Parathyroid adenoma (tissue), 2 donors: ENCODE measurements at regions not wholly inside any gene's neighbourhood (a gene's known extent, or its start where the extent isn't known, plus 50 kb on each side); places are given as distances from the start of the nearest gene placed in this dataset.
"Not testable (repeated sequence)": the region's sequence is repeated elsewhere in the genome, so short reads cannot be mapped to it uniquely, and the experiment has no call there.

Experiments
- H2AFZ ChIP-seq: fragments of 300-600 bp; sonication (generic); one replicate; pipeline ENCODE4 v1.7.0; 2017; ENCODE audit warnings: antibody characterized with exemption, mild to moderate bottlenecking
- H3K27ac ChIP-seq: fragments of 300-600 bp; sonication (generic); one replicate; pipeline ENCODE4 v1.7.0; 2017
- H3K27me3 ChIP-seq: fragments of 300-600 bp; sonication (generic); one replicate; pipeline ENCODE4 v1.7.0; 2017; ENCODE audit warnings: low read length; ENCODE audit not compliant: control insufficient read depth, insufficient read depth
- H3K36me3 ChIP-seq: fragments of 300-600 bp; sonication (generic); one replicate; pipeline ENCODE4 v1.7.0; 2017; ENCODE audit warnings: low read length; ENCODE audit not compliant: control insufficient read depth, insufficient read depth
- H3K4me1 ChIP-seq: fragments of 300-600 bp; sonication (generic); one replicate; pipeline ENCODE4 v1.7.0; 2017; ENCODE audit warnings: control low read depth
- H3K4me2 ChIP-seq: fragments of 300-600 bp; sonication (generic); one replicate; pipeline ENCODE4 v1.7.0; 2017; ENCODE audit warnings: low read length
- H3K4me3 ChIP-seq: fragments of 300-600 bp; sonication (generic); one replicate; pipeline ENCODE4 v1.7.0; 2017; ENCODE audit warnings: low read depth, low read length
- H3K79me2 ChIP-seq: fragments of 300-600 bp; sonication (generic); one replicate; pipeline ENCODE4 v1.7.0; 2017; ENCODE audit warnings: control low read depth
- H3K9ac ChIP-seq: fragments of 300-600 bp; sonication (generic); one replicate; pipeline ENCODE4 v1.7.0; 2017; ENCODE audit warnings: mild to moderate bottlenecking
- H3K9me3 ChIP-seq: fragments of 300-600 bp; sonication (generic); one replicate; pipeline ENCODE4 v1.7.0; 2017; ENCODE audit warnings: low read length; ENCODE audit not compliant: control insufficient read depth
- CTCF ChIP-seq: fragments of 300-600 bp; sonication (generic); IDR thresholded peaks from one replicate; pipeline ENCODE4 v1.7.0; 2017; ENCODE audit warnings: antibody characterized with exemption, mild to moderate bottlenecking
- donor health status: primary hyperparathyroidism.

- no peak for TF ChIP-seq CTCF
- Histone ChIP-seq H3K4me1 (no peaks in the 10 kb centered on the region), H3K4me3 (no peak overlapping the region), H3K36me3 (no peaks in the 10 kb centered on the region), H3K9ac (no peak overlapping the region), H3K4me2 (no peak overlapping the region), H3K27ac (no peak overlapping the region), H3K79me2 (no peaks in the 10 kb centered on the region), H3K27me3 (no peaks in the 10 kb centered on the region), H3K9me3 (no peaks in the 10 kb centered on the region), H2AFZ (no peak overlapping the region)
These were observed 74.5 kb upstream of the SEMA3D start for GRCh38 chr7:85261336-85261735.

- H3K79me2 ChIP-seq, H2AFZ ChIP-seq, H3K9me3 ChIP-seq, H3K36me3 ChIP-seq, H3K4me1 ChIP-seq, H3K4me2 ChIP-seq, H3K27ac ChIP-seq, H3K9ac ChIP-seq, H3K4me3 ChIP-seq, H3K27me3 ChIP-seq: not testable (repeated sequence)
These were observed 62.9 kb upstream of the SEMA3D start for GRCh38 chr7:85249787-85250186.

DNA sequence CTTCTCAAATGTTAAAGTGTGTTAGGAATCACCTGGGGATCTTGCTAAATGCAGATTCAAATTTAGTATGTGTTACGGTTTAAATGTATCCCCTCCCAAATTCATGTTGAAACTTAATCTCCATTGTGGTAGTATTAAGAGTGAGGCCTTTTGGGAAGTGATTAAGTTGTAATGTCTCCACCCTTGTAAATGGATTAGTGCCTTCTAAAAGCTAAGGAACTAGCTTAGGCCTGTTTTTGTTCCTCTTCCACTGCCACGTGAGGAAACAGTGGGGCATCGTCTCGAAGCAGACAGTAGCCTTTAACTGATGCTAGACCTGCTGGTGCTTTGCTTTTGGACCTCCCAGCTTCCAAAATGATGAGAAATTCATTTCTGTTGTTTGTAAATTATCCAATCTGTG lies 52.3 kb upstream of the SEMA3D start:
- H2AFZ ChIP-seq: no peak overlapping the region
- TF ChIP-seq CTCF: no peak
- no peaks in the 10 kb centered on the region for H3K27me3 ChIP-seq
- H3K4me1 ChIP-seq: no peaks in the 10 kb centered on the region
- H3K4me3 ChIP-seq: no peak overlapping the region
- no peak overlapping the region for H3K4me2 ChIP-seq
- no peak overlapping the region for H3K9ac ChIP-seq
- no peaks in the 10 kb centered on the region for H3K79me2 ChIP-seq
- no peaks in the 10 kb centered on the region for H3K36me3 ChIP-seq
- no peak overlapping the region for H3K27ac ChIP-seq
- H3K9me3 ChIP-seq: no peaks in the 10 kb centered on the region

- no peak overlapping the region for H3K4me3 ChIP-seq
- H3K9ac ChIP-seq: no peak overlapping the region
- H3K9me3 ChIP-seq: no peaks in the 10 kb centered on the region
- no peak for TF ChIP-seq CTCF
- no peaks in the 10 kb centered on the region for H3K27me3 ChIP-seq
- no peaks in the 10 kb centered on the region for H3K36me3 ChIP-seq
- no peak overlapping the region for H3K27ac ChIP-seq
- H3K79me2 ChIP-seq: no peaks in the 10 kb centered on the region
- H3K4me2 ChIP-seq: no peak overlapping the region
- no peak overlapping the region for H2AFZ ChIP-seq
- H3K4me1 ChIP-seq: no peaks in the 10 kb centered on the region
These were observed 50.9 kb upstream of the SEMA3D start for GRCh38 chr7:85237721-85238120.
